Activated T-helper 1 cell treated with anti-CD3 and anti-CD28 coated beads, Interleukin-12 subunit alpha, Interleukin-12 subunit beta, Interleukin-2, Interleukin-4 antibody, amounts not matched to agents 30 ng/mL and 10 ng/mL and 1 ng/mL, durations not matched to agents 14 hours and 24 hours and 36 hours (primary cell): ENCODE measurements at regions not wholly inside any gene's neighbourhood (a gene's known extent, or its start where the extent isn't known, plus 50 kb on each side); places are given as distances from the start of the nearest gene placed in this dataset.

ENCODE experiments used
- DNase-seq: peaks from one replicate; pipeline ENCODE4 v3.0.0; 2021; ENCODE audit warnings: low spot score
- H3K27ac Mint-ChIP-seq: one replicate; pipeline ENCODE4 v1.8.0; 2021; ENCODE audit warnings: mild to moderate bottlenecking, mixed read lengths
- H3K27me3 Mint-ChIP-seq: one replicate; pipeline ENCODE4 v1.8.0; 2022; ENCODE audit warnings: mild to moderate bottlenecking, moderate library complexity, mixed read lengths; ENCODE audit not compliant: insufficient read depth
- H3K36me3 Mint-ChIP-seq: one replicate; pipeline ENCODE4 v1.8.0; 2021; ENCODE audit warnings: low read depth, mixed read lengths
- H3K4me1 Mint-ChIP-seq: one replicate; pipeline ENCODE4 v1.8.0; 2021; ENCODE audit warnings: low read depth, mixed read lengths
- H3K4me3 Mint-ChIP-seq: one replicate; pipeline ENCODE4 v1.8.0; 2021; ENCODE audit warnings: mild to moderate bottlenecking, moderate library complexity, mixed read lengths
- H3K9me3 Mint-ChIP-seq: one replicate; pipeline ENCODE4 v1.8.0; 2021; ENCODE audit warnings: mixed read lengths
- intact Hi-C: fragments of 100-400 bp; cut with micrococcal nuclease; formaldehyde crosslinking; loops from one replicate; pipeline ENCODE4 v1.15.1; 2024

GRCh38 chrX:42604302-42604701 lies 173.7 kb downstream of the PPP1R2C start:
- Mint-ChIP-seq H3K4me1 (no peaks in the 10 kb centered on the region), H3K27me3 (no peaks in the 10 kb centered on the region), H3K4me3 (no peak overlapping the region), H3K27ac (no peak overlapping the region), H3K9me3 (no peaks in the 10 kb centered on the region), H3K36me3 (no peaks in the 10 kb centered on the region)
- DNase-seq: no peak
- intact Hi-C loops: no loop called here

GRCh38 chrX:42603016-42603415 lies 174.9 kb downstream of the PPP1R2C start:
- Mint-ChIP-seq H3K9me3 (no peaks in the 10 kb centered on the region), H3K4me3 (no peak overlapping the region), H3K4me1 (no peaks in the 10 kb centered on the region), H3K27me3 (no peaks in the 10 kb centered on the region), H3K36me3 (no peaks in the 10 kb centered on the region), H3K27ac (no peak overlapping the region)
- DNase-seq: no peak
- intact Hi-C loops: no loop called here

- no peak overlapping the region for H3K4me3 Mint-ChIP-seq
- H3K27ac Mint-ChIP-seq: no peak overlapping the region
- no peaks in the 10 kb centered on the region for H3K36me3 Mint-ChIP-seq
- no peaks in the 10 kb centered on the region for H3K4me1 Mint-ChIP-seq
- intact Hi-C loops: no loop called here
- H3K27me3 Mint-ChIP-seq: no peaks in the 10 kb centered on the region
- DNase-seq: no peak
- no peaks in the 10 kb centered on the region for H3K9me3 Mint-ChIP-seq
These were observed 175.4 kb downstream of the PPP1R2C start for GRCh38 chrX:42602566-42602965.

DNA sequence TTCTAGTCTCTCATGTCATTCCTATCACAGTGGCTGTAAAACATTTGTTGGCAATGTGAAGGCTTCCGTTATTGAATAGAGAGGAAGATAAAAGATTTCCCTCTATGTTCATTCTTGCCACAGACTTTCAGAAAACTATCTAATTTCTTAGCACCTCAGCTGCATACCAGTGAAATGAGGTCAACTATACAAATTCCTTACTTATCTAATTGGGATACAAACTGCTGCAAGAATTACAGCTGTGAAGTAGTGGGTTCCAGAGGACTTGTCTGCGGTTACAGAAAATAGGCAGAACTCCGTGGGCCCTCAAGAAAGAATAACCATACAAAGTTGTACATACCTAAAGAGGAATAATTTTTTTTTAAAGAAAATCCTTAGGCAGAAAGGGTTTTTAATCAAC lies 175.8 kb downstream of the PPP1R2C start:
- H3K4me3 Mint-ChIP-seq: no peak overlapping the region

DNA sequence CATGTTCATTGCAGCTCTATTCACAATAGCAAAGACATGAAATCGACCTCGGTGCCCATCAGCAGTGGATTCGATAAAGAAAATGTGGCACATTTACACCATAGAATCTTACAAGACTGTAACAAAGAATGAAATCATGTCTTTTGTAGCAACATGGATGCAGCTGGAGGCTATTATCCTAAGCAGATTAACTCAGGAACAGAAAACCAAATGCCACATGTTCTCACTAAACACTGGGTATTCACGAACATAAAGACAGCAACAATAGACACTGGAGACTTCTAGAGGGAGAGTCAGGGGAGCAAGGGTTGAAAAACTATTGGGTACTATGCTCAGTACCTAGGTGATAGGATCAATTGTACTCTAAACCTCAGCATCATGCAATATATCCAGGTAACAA lies 180.5 kb downstream of the PPP1R2C start:
- no peaks in the 10 kb centered on the region for H3K27me3 Mint-ChIP-seq
- H3K9me3 Mint-ChIP-seq: no peaks in the 10 kb centered on the region
- H3K4me1 Mint-ChIP-seq: no peaks in the 10 kb centered on the region
- no peaks in the 10 kb centered on the region for H3K36me3 Mint-ChIP-seq
- no peak for DNase-seq
- H3K4me3 Mint-ChIP-seq: no peak overlapping the region
- no peak overlapping the region for H3K27ac Mint-ChIP-seq
- intact Hi-C loops: no loop called here

More for the DNA sequence above, 175.8 kb downstream of the PPP1R2C start:
- Mint-ChIP-seq H3K36me3 (no peaks in the 10 kb centered on the region), H3K27me3 (no peaks in the 10 kb centered on the region), H3K27ac (no peak overlapping the region), H3K9me3 (no peaks in the 10 kb centered on the region), H3K4me1 (no peaks in the 10 kb centered on the region)
- no peak for DNase-seq
- intact Hi-C loops: no loop called here

DNA sequence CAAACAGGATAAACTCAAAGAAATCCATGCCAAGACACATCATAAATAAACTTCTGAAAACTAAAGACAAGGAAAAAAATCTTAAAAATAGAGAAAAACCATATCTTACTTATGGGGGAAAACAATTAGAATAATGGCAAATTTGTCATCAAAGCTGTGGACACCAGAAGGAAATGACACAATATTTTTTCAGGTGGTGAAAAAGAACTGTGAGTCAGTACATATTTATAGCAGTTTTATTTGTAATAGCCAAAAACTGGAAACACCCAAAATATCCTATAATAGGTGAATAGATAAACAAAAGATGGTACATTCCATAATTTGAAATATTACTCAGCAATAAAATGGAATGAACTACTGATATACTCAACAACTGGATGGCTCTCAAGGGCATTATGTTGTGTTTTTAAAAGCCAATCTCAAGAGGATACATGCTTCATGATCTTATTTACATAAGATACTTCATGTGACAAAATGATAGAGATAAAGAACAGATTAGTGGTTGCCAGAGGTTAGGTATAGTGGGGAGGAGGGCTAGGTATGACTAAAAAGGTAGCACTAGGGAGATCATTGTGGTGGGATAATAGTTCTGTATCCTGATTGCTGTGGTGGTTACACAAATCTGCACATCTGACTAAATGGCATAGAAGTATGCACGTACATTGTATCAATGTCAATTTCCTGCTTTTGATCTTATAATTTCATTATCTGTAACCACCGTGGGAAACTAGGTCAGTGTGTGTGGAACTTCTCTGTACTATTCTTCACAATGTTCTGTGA lies 191.9 kb downstream of the PPP1R2C start:
- Mint-ChIP-seq H3K27ac (no peak overlapping the region), H3K36me3 (no peaks in the 10 kb centered on the region), H3K4me3 (no peak overlapping the region), H3K4me1 (no peaks in the 10 kb centered on the region), H3K9me3 (peaks cover 4% of the 10 kb centered on the region), H3K27me3 (no peaks in the 10 kb centered on the region)
- DNase-seq: no peak
- intact Hi-C loops: no loop called here

DNA sequence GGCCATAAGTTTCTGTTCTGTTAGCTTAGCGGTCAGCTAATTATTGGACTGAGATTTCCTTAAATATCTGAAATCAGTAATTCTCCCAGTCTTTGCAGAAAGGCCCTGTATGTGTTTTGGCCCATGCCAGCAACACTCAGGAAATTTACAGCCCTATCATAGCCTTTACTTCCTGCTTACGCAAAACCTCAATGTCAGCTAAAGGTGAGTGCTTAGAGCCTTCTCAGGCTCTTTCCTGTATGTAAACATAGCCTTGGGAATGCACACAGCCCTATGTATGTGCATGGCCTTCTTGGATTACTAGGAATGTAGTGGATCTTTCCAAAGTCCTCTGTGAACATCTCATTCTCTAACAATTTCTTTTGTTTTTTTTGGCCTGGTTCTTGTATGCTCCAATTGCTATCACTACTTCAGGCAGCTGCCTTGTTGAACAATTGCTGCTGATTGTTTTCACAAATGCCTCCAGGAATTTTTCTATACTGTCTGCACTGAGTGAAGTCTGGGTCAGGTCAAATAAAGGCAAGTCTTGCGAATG lies 200.0 kb downstream of the PPP1R2C start:
- Mint-ChIP-seq H3K27ac (no peak overlapping the region), H3K9me3 (no peaks in the 10 kb centered on the region), H3K4me3 (no peak overlapping the region), H3K4me1 (peaks cover 5% of the 10 kb centered on the region), H3K27me3 (no peaks in the 10 kb centered on the region), H3K36me3 (no peaks in the 10 kb centered on the region)
- intact Hi-C loops: no loop called here
- no peak for DNase-seq

- Mint-ChIP-seq H3K27ac (no peak overlapping the region), H3K4me3 (no peak overlapping the region), H3K27me3 (no peaks in the 10 kb centered on the region), H3K9me3 (peaks cover 9% of the 10 kb centered on the region), H3K4me1 (no peaks in the 10 kb centered on the region), H3K36me3 (no peaks in the 10 kb centered on the region)
- intact Hi-C loops: no loop called here
- no peak for DNase-seq
These were observed 210.7 kb downstream of the PPP1R2C start for GRCh38 chrX:42567268-42567667.

GRCh38 chrX:42565739-42566138 lies 212.2 kb downstream of the PPP1R2C start:
- Mint-ChIP-seq H3K9me3 (no peaks in the 10 kb centered on the region), H3K27me3 (no peaks in the 10 kb centered on the region), H3K36me3 (no peaks in the 10 kb centered on the region), H3K27ac (no peak overlapping the region), H3K4me3 (no peak overlapping the region), H3K4me1 (no peaks in the 10 kb centered on the region)
- DNase-seq: no peak
- intact Hi-C loops: no loop called here

DNA sequence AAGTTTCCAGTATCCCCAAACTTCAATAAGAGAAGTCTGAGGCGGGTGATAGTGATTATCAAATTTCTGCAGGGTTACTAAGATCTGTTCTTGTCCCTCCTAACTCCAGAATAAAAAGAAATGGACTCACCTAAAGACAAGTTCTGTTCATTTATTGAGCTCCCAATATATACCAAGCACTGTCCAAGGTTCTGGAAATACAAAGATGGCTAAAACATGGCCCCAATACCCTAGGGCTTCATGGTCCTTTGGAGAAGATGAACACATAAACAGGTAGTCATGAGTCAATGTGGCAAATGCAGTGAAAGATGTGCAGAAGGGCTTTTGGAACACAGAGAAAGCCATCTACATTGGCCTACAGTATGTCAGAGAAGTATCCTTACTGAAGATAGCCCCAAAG lies 231.2 kb downstream of the PPP1R2C start:
- H3K36me3 Mint-ChIP-seq: no peaks in the 10 kb centered on the region
- H3K27ac Mint-ChIP-seq: no peak overlapping the region
- H3K27me3 Mint-ChIP-seq: no peaks in the 10 kb centered on the region
- no peak overlapping the region for H3K4me3 Mint-ChIP-seq
- no peaks in the 10 kb centered on the region for H3K9me3 Mint-ChIP-seq
- H3K4me1 Mint-ChIP-seq: no peaks in the 10 kb centered on the region
- intact Hi-C loops: no loop called here
- no peak for DNase-seq

DNA sequence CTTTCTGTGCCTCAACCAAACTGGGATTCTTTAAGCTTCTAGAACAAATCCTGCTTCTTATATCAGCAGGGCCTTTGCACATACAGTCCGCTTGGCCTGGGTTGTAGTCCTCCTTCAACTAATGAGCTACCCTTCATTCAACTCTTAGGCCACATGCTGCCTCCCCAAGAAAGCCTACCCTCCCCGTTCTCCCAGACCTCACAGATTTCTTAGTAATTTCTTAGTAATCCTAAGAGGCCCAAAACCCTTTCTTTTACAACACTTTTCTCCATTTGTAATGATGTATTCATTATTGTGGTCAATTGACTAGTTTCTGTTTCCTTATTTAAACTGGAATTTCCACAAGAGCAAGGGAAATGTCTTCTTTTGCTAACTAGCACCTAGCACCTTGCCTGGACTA lies 233.1 kb downstream of the PPP1R2C start:
- Mint-ChIP-seq H3K4me3 (no peak overlapping the region), H3K4me1 (no peaks in the 10 kb centered on the region), H3K9me3 (no peaks in the 10 kb centered on the region), H3K36me3 (no peaks in the 10 kb centered on the region), H3K27me3 (no peaks in the 10 kb centered on the region), H3K27ac (no peak overlapping the region)
- intact Hi-C loops: no loop called here
- no peak for DNase-seq

GRCh38 chrX:42541554-42541953 lies 236.4 kb downstream of the PPP1R2C start:
- Mint-ChIP-seq H3K4me1 (peaks cover 9% of the 10 kb centered on the region), H3K36me3 (no peaks in the 10 kb centered on the region), H3K27ac (no peak overlapping the region), H3K9me3 (no peaks in the 10 kb centered on the region), H3K4me3 (no peak overlapping the region), H3K27me3 (no peaks in the 10 kb centered on the region)
- DNase-seq: no peak
- intact Hi-C loops: no loop called here

- H3K4me1 Mint-ChIP-seq: peaks cover 9% of the 10 kb centered on the region
- DNase-seq: no peak
- no peaks in the 10 kb centered on the region for H3K27me3 Mint-ChIP-seq
- H3K9me3 Mint-ChIP-seq: no peaks in the 10 kb centered on the region
- H3K27ac Mint-ChIP-seq: no peak overlapping the region
- intact Hi-C loops: no loop called here
- H3K36me3 Mint-ChIP-seq: no peaks in the 10 kb centered on the region
- H3K4me3 Mint-ChIP-seq: no peak overlapping the region
These were observed 237.8 kb downstream of the PPP1R2C start for GRCh38 chrX:42540146-42540545.

DNA sequence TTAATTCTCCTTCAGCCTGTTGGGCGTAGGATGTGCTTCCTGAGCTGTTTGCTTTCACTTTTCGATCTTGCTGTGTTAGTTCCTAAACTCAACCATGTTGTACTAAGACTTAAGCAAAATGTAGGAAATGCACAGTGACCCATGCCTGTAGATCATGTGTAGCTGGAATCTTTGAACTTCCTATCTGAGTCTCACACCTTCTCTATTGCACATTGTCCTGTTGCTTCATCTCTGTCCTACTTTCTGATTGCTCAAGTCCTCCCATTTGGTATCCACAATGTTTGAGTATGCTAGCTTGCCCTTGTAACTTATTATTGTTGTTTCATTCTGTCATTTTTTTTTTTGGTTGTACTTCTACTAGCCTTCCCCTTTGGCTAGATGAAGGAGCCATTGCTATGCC lies 239.6 kb downstream of the PPP1R2C start:
- Mint-ChIP-seq H3K36me3 (no peaks in the 10 kb centered on the region), H3K9me3 (no peaks in the 10 kb centered on the region), H3K27ac (no peak overlapping the region), H3K27me3 (no peaks in the 10 kb centered on the region), H3K4me1 (peaks cover 9% of the 10 kb centered on the region), H3K4me3 (no peak overlapping the region)
- intact Hi-C loops: no loop called here
- no peak for DNase-seq
